ENCODE measurements at regions not wholly inside any gene's neighbourhood (a gene's known extent, or its start where the extent isn't known, plus 50 kb on each side); places are given as distances from the start of the nearest gene placed in this dataset.

- no peak for TF ChIP-seq CEBPB (IDR thresholded peaks at IDR 0.05; ENCODE audit: low read depth, low read length)
Observed at GRCh38 chr12:58764100-58764953, 156.0 kb downstream of the LRIG3 start (continued).

DNA sequence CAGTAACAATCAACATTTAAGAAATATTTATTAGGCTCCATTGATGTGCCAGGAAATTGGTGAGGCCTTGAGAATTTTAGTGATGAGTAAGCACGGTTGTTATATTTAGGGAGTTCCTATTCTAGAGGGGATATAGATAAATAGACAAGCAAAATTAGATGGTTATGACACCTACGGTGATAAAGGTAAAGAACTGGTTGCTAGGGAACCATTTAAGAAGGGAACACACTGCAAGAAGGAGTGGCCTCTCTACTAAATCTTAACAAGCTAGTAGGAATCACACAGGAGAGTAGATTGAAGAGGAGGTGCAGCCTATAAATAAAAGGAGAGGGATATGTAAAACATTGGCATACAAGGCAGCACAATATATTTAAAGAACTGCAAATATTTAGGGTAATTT lies 155.2 kb downstream of the LRIG3 start:
- peak overlapping the region; percentile 70 for H2BK5ac ChIP-seq (ENCODE audit: low read depth, low read length, poor library complexity, severe bottlenecking)
- H2AK9ac ChIP-seq (replicated peaks; ENCODE audit: low read depth, low read length, poor library complexity), result no peak overlapping the region
- H3K36me3 ChIP-seq (ENCODE audit: control insufficient read depth, insufficient read depth, low read length), result no peaks in the 10 kb centered on the region
- no peak overlapping the region for H3K56ac ChIP-seq (ENCODE audit: extremely low read depth, insufficient read depth, low read length)
- dilution Hi-C loops (cut with HindIII; ENCODE audit: low sequenced_read_pairs, unreplicated experiment), result no loop called here
- H4K20me1 ChIP-seq (ENCODE audit: insufficient read depth, low read length), result no peaks in the 10 kb centered on the region
- no peak overlapping the region for H3K23ac ChIP-seq (ENCODE audit: low read depth, low read length)
- ATAC-seq (ENCODE audit: low read depth) (no peak), DNase-seq (no peak)
- peak overlapping the region; percentile 42; the same call in 1 of the 2 replicates for H2BK20ac ChIP-seq (ENCODE audit: low read depth, low read length)
- 0 out of 2 replicates have a peak overlapping the region, but pooled peaks have one; percentile 41 for H3K4ac ChIP-seq (ENCODE audit: low read depth, low read length)
- no peaks in the 10 kb centered on the region for H3K9me3 ChIP-seq (ENCODE audit: control insufficient read depth, insufficient read depth, low read length)
- H3K4me2 ChIP-seq (ENCODE audit: low read depth, low read length), result no peak overlapping the region
- ChIA-PET CTCF (no interaction called here), POLR2A (ENCODE audit: unreplicated experiment) (no interaction called here)
- no peaks in the 10 kb centered on the region for H3K27me3 ChIP-seq (ENCODE audit: control insufficient read depth, insufficient read depth, low read length)
- H3K4me3 ChIP-seq (ENCODE audit: insufficient read depth, low read depth, low read length), result no peak overlapping the region
- no peak overlapping the region for H2BK15ac ChIP-seq (ENCODE audit: low read depth, low read length)
- H3K9me1 ChIP-seq (ENCODE audit: insufficient read depth, low read length), result peaks cover 4% of the 10 kb centered on the region
- H3K27ac ChIP-seq (ENCODE audit: insufficient read depth, low read length), result no peak overlapping the region
- H2AK5ac ChIP-seq (ENCODE audit: low read depth, low read length), result no peak overlapping the region
- no peak overlapping the region for H3K9ac ChIP-seq (ENCODE audit: low read depth, low read length)
- intact Hi-C loops (cut with micrococcal nuclease), result loop anchor here (10.0 kb wide), 3 partner anchors 220 to 420 kb away; no protein-coding TSS in a partner anchor
- BruUV-seq (replicated peaks), result no TSS peak
- H2AFZ ChIP-seq (replicated peaks; ENCODE audit: low read length, poor library complexity), result no peak overlapping the region
- no peak overlapping the region for H3K14ac ChIP-seq (replicated peaks; ENCODE audit: low read depth, low read length)
- no peak overlapping the region for H4K5ac ChIP-seq (ENCODE audit: low read depth, low read length)
- peaks cover 9% of the 10 kb centered on the region for H3K4me1 ChIP-seq (ENCODE audit: control insufficient read depth, insufficient read depth, low read length)
- TF ChIP-seq MAZ (IDR thresholded peaks at IDR 0.05; ENCODE audit: borderline replicate concordance, low read depth, low read length) (no peak), MAFK (IDR thresholded peaks at IDR 0.05; ENCODE audit: low read depth, low read length) (peak; percentile 18; the same call in 1 of the 2 replicates)
- H4K8ac ChIP-seq (ENCODE audit: low read depth in 2 of 2, low read length in 2 of 2), result peak overlapping the region in 1 of 2 experiments; percentile 53; a peak in 2 of 4 replicates
- H3K18ac ChIP-seq (ENCODE audit: low read depth, low read length), result peak overlapping the region; percentile 56; the same call in 1 of the 2 replicates
- no peak overlapping the region for H4K91ac ChIP-seq (ENCODE audit: insufficient read depth, low read depth, low read length)
- in situ Hi-C loops (cut with MboI; ENCODE audit: low sequenced_read_pairs), result no loop called here
- H2BK120ac ChIP-seq (ENCODE audit: low read depth, low read length), result peak overlapping the region; percentile 65; the same call in 1 of the 2 replicates
- no CpG with 5 or more reads among the region's 2 CpGs for WGBS, 2 experiments (ENCODE audit: extremely low coverage in 2 of 2, insufficient read length in 1 of 2)
- H3K79me1 ChIP-seq (ENCODE audit: low read depth in 1 of 2, low read length in 2 of 2), result no peaks in the 10 kb centered on the region
